Brain microvascular endothelial cell (primary cell): ENCODE measurements at regions not wholly inside any gene's neighbourhood (a gene's known extent, or its start where the extent isn't known, plus 50 kb on each side); places are given as distances from the start of the nearest gene placed in this dataset.

Experiments used
- DNase-seq: peaks from one replicate; pipeline ENCODE4 v3.0.0-alpha.2; 2020
- H3K27ac ChIP-seq: fragments of 250-450 bp; sonication (Bioruptor Pico); 2 replicates; pipeline ENCODE4 v1.5.1; 2020; ENCODE audit warnings: mild to moderate bottlenecking, moderate library complexity
- H3K27me3 ChIP-seq: fragments of 250-450 bp; sonication (Bioruptor Pico); replicated peaks from 2 replicates; pipeline ENCODE4 v1.5.1; 2020; ENCODE audit warnings: mild to moderate bottlenecking
- H3K36me3 ChIP-seq: fragments of 250-450 bp; sonication (Bioruptor Pico); replicated peaks from 2 replicates; pipeline ENCODE4 v1.5.1; 2020; ENCODE audit warnings: mild to moderate bottlenecking
- H3K4me3 ChIP-seq: 2 replicates; pipeline ENCODE4 v1.5.1; 2011; ENCODE audit warnings: low read depth, mild to moderate bottlenecking, control low read depth, low read length, moderate library complexity
- in situ Hi-C: cut with HindIII; loops from 2 replicates; pipeline ENCODE4 v1.10.0; 2017; ENCODE audit warnings: low sequenced_read_pairs, low pct_ligation_motif_present
- TF ChIP-seq, protein P1 (sequence below): IDR thresholded peaks from 2 replicates; pipeline ENCODE4 v1.5.1; 2011; ENCODE audit warnings: low read depth, mild to moderate bottlenecking, moderate library complexity, low read length, control low read depth, inconsistent platforms; ENCODE audit errors: missing control alignments

DNA sequence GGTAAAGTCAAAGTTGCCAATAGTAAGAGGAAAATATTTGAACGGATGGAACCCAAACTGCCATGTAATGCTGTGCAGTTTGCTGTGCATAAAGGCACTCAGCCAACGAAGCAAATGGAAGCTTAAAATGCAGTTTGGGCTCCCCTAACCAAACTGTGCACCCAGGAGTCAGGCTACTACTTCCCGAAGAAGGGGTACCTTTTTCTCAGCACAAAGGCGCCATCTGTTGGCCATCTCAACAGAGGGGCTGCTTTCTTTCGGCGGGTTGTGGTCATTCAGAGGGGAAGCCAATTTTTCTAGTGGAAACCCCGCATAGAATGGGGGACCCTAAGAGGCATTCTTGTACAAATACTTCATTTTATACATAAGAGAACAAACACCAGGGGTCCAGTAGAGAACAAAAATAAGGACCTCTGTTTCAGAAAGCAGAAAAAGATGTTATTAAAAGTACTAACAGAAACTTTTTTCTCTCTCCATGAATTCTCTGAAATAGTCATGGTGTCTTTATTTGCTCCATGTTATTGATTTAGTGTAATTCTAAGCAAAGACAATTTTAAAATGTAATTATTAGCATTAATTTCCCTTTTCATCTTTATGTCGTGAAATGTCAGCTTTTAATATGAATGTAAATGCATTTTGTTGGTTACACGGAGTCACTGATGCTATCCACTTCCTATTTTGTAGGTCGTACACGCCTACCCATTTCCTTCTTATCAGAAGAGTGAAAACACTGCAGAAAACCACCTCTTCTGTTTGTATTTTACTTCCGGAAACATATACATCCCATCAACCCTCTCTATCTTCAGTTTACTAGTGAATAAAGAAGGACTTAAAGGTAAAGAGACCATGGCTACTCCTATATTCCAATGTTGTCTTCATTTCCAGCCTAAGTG is 453.3 kb downstream of the KCNJ2 start:
- no peak overlapping the region for H3K27ac ChIP-seq
- TF ChIP-seq, protein P1, sequence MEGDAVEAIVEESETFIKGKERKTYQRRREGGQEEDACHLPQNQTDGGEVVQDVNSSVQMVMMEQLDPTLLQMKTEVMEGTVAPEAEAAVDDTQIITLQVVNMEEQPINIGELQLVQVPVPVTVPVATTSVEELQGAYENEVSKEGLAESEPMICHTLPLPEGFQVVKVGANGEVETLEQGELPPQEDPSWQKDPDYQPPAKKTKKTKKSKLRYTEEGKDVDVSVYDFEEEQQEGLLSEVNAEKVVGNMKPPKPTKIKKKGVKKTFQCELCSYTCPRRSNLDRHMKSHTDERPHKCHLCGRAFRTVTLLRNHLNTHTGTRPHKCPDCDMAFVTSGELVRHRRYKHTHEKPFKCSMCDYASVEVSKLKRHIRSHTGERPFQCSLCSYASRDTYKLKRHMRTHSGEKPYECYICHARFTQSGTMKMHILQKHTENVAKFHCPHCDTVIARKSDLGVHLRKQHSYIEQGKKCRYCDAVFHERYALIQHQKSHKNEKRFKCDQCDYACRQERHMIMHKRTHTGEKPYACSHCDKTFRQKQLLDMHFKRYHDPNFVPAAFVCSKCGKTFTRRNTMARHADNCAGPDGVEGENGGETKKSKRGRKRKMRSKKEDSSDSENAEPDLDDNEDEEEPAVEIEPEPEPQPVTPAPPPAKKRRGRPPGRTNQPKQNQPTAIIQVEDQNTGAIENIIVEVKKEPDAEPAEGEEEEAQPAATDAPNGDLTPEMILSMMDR: peak; percentile 86
- H3K27me3 ChIP-seq: no peaks in the 10 kb centered on the region
- in situ Hi-C loops: no loop called here
- no peak overlapping the region for H3K4me3 ChIP-seq
- H3K36me3 ChIP-seq: no peaks in the 10 kb centered on the region
- peak; percentile 15 for DNase-seq

DNA sequence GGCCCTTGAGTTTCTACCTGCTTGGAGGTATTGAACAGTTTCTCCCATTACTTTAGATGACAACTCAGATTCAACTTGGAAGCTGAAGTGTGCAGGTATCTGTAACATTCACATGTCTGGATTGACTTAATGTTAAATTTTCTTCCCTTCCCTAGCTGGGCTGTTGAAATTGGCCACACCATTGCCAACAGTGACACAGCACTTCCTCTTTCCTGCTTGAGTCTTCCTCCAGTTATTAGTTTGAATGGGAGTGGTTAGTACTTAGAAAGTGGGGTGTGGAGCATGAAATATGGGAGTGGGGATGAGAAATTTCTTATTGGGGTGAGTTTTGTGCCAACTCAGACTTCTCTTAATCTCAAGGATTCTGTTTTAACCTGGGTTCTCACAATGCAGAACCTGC is 454.9 kb downstream of the KCNJ2 start:
- Histone ChIP-seq H3K36me3 (no peaks in the 10 kb centered on the region), H3K4me3 (no peak overlapping the region), H3K27me3 (no peaks in the 10 kb centered on the region), H3K27ac (no peak overlapping the region)
- in situ Hi-C loops: no loop called here
- TF ChIP-seq, protein P1: no peak
- no peak for DNase-seq

DNA sequence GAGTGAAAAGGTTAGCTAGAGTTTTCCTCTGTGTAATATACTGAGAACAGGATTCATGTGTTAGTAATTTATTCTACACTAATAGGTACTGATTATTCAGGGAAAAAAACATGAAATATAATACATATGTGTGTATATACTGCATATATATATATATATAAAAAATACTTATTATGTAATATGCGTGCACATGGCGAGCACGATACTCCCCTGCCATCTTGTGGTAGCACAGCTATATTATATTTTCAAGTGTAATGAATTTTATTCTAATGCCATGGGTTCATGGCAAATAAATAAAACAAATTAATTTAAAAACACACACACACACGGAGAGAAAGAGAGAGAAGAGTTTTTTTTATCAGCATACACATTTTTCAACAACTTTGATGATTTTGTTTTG is 460.6 kb downstream of the KCNJ2 start:
- in situ Hi-C loops: no loop called here
- TF ChIP-seq, protein P1: peak; percentile 41
- H3K27ac ChIP-seq: no peak overlapping the region
- no peaks in the 10 kb centered on the region for H3K27me3 ChIP-seq
- H3K4me3 ChIP-seq: no peak overlapping the region
- DNase-seq: no peak
- no peaks in the 10 kb centered on the region for H3K36me3 ChIP-seq

DNA sequence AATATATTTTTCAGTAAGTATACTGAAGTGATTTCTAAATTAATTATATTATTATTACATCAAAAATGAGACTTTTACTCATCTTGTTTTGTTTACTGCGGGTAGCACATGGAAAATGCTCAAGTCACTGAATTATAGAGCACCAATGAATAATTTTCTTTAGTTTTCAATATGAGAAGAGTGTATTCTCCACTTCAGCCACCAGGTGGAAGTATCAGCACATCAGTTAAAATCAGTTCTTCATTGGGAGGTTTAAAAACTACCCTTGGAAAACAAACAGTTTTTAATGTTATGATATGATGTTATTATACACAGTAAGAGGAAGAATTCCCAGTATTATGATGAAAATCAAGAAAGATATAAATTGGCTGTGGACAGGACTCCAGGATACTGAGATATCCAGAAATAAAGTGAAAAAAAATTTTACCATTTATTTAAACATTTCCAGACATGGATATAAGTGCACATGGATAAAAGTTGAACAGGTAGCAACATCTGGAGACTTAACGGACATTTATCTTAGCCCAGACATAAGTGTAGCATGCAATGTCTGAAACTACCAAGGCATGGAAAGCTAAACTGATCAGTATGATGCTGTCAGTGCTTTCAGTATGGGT is 467.3 kb downstream of the KCNJ2 start:
- in situ Hi-C loops: no loop called here
- TF ChIP-seq, protein P1: peak; percentile 57
- peak; percentile 16 for DNase-seq
- H3K27ac ChIP-seq: no peak overlapping the region
- H3K4me3 ChIP-seq: no peak overlapping the region
- H3K36me3 ChIP-seq: no peaks in the 10 kb centered on the region
- no peaks in the 10 kb centered on the region for H3K27me3 ChIP-seq

DNA sequence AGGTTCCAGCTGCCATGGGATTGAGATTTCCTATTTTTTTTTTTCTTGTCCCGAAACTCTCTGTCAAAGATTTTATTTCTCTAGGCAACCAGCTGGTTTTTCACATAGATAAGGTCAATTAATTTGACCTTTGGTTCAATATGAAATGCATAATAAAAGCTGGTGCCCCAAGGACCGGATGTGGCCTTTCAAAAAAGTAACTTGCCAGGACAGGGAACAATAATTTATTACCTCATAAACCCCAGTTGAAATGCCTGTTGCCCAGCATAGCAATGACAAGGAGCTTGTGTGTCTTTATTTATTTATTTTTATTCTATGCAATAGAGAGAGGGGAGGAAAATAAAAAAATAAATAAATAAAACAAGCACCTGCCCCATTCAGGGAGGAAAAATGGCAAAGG is 472.7 kb downstream of the KCNJ2 start:
- DNase-seq: no peak
- TF ChIP-seq, protein P1: no peak
- in situ Hi-C loops: no loop called here
- Histone ChIP-seq H3K4me3 (no peak overlapping the region), H3K27ac (no peak overlapping the region), H3K27me3 (no peaks in the 10 kb centered on the region), H3K36me3 (no peaks in the 10 kb centered on the region)

DNA sequence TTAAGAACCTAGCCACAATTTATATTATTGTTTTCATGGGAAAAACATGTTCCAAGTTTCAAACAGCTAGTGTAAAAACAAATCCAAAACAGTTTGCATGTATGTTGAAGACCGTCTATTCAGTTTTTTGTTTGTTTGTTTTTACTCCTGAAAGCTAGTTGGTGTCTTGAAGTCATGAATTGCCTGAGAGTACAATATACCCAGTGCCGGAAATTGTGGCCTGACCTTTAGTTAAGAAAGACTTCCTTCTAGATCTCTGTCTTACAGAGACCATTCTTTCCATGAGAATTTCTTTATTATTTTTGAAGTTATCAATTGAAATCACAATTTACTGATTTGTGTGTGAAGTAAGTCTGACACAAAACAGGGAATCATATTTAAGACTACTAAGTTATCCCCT is 474.8 kb downstream of the KCNJ2 start:
- Histone ChIP-seq H3K36me3 (no peaks in the 10 kb centered on the region), H3K27me3 (no peaks in the 10 kb centered on the region), H3K4me3 (no peak overlapping the region), H3K27ac (no peak overlapping the region)
- TF ChIP-seq, protein P1: no peak
- in situ Hi-C loops: no loop called here
- no peak for DNase-seq
